Testis (tissue), 2 donors: ENCODE measurements at regions not wholly inside any gene's neighbourhood (a gene's known extent, or its start where the extent isn't known, plus 50 kb on each side); places are given as distances from the start of the nearest gene placed in this dataset.

Experiments
- CTCF ChIP-seq, 3 experiments: fragments of 450-650 bp in 2 of 3; fragments of 200-600 bp in 1 of 3; sonication (generic) in 1 of 3; IDR thresholded peaks; one replicate each; pipeline ENCODE4 v1.5.1; 2016 to 2019; ENCODE audit warnings: antibody characterized with exemption in 3 of 3, mild to moderate bottlenecking in 2 of 3, moderate library complexity in 1 of 3
- POLR2A ChIP-seq: fragments of 450-650 bp; IDR thresholded peaks from one replicate; pipeline ENCODE4 v1.6.1; 2017; ENCODE audit warnings: antibody characterized with exemption, mild to moderate bottlenecking, moderate library complexity

GRCh38 chr11:131194726-131195125 is 175.7 kb upstream of the NTM start:
- TF ChIP-seq CTCF (IDR thresholded peaks at IDR 0.05): no peak
- no peak for TF ChIP-seq POLR2A
